HG02852 (cell line): ENCODE measurements at regions not wholly inside any gene's neighbourhood (a gene's known extent, or its start where the extent isn't known, plus 50 kb on each side); places are given as distances from the start of the nearest gene placed in this dataset.

Source experiments
- ATAC-seq: cut with Tn5 transposase; IDR thresholded peaks from one replicate; pipeline ENCODE4 v1.9.1; 2021; ENCODE audit warnings: mild to moderate bottlenecking, moderate library complexity; ENCODE audit not compliant: unreplicated experiment

- ATAC-seq, result no peak
Observed at GRCh38 chr22:49660321-49660720, 167.4 kb downstream of the BRD1 start.

GRCh38 chr22:49659924-49660315 is 167.8 kb downstream of the BRD1 start:
- ATAC-seq, result no peak

- ATAC-seq, result no peak
Observed at GRCh38 chr22:49659281-49659923, 168.3 kb downstream of the BRD1 start.

- ATAC-seq, result no peak
Observed at GRCh38 chr22:49658902-49659280, 168.8 kb downstream of the BRD1 start.

GRCh38 chr22:49657974-49658590 is 169.6 kb downstream of the BRD1 start:
- ATAC-seq, result no peak

- peak; percentile 62 for ATAC-seq
Observed at GRCh38 chr22:49657275-49657973, 170.2 kb downstream of the BRD1 start.

- peak; percentile 41 for ATAC-seq
Observed at GRCh38 chr22:49656883-49657274, 170.8 kb downstream of the BRD1 start.

GRCh38 chr22:49656291-49656851 is 171.3 kb downstream of the BRD1 start:
- no peak for ATAC-seq

DNA sequence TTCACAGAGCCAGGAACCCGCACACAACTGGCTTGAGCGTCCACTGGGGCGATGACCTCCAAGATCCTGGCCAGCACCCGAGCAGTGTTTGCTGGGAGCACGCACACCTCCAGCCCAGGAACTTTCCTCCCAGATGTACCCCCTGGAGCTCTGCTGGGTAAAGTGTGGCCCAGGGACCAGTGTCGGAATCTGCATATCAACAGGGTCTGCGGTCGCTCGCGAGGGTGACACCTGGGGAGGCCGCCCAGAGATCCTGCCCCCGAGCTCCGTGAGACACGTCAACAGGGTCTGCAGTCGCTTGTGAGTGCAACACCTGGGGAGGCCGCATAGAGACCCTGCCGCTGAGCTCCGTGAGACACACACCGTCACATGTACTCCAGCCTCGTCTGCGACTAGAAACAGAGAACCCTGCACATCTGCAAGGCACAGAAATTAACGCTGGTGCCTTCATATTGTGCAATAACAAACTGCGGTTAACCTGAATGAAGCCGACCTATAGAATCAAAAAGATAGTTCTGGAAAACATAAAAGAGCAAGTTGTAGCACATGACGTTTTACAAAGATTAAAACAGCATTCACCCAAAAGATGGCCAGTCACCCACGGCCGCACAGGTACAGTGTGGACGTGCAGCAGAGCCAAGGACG is 172.4 kb downstream of the BRD1 start:
- no peak for ATAC-seq

- ATAC-seq, result no peak
Observed at GRCh38 chr22:49650336-49651241, 177.1 kb downstream of the BRD1 start.

DNA sequence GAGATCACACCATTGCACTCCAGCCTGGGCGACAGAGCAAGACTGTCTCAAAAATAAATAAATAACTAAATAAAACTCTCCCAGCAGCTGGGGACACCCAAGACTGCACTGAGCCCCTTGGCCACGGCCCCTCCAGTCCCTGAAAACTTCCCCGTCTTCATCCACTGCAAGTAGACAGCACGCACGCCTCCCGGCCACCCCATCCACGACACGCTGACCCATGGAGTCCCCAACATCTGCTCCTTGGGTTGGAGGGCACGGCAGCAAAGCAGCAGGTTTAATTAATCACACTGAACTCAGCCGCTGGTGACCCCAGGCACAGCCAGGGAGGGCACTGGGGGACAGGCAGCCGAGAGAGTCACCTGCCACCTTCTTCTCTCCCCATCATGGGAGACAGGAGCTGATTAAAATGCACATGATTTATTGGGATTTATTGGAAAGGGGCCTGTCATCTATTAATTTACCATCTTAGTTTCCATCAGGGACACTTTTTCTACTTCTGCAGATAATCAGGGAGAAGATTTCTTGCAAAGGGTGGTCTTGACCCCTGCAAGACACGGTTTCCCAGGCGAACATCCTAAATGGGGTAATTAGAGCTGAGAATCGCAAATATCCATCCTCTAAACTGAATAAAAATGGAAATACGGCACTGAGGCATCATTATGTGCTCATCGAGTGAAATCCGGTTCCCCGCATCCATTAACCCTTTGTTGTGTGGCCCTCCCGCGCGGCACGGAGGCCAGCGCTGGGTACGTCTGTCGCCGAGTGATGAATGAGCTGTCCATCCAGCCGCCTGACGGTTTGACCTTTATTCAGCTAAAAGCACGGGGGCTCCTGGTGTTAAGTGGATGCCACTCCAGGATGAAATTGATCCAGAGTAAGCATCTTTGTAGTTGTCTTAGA is 178.3 kb downstream of the BRD1 start:
- ATAC-seq, result no peak

GRCh38 chr22:49648053-49648452 is 179.6 kb downstream of the BRD1 start:
- ATAC-seq, result no peak

GRCh38 chr22:49647627-49648026 is 180.0 kb downstream of the BRD1 start:
- no peak for ATAC-seq

- ATAC-seq, result no peak
Observed at GRCh38 chr22:49646876-49647275, 180.8 kb downstream of the BRD1 start.

DNA sequence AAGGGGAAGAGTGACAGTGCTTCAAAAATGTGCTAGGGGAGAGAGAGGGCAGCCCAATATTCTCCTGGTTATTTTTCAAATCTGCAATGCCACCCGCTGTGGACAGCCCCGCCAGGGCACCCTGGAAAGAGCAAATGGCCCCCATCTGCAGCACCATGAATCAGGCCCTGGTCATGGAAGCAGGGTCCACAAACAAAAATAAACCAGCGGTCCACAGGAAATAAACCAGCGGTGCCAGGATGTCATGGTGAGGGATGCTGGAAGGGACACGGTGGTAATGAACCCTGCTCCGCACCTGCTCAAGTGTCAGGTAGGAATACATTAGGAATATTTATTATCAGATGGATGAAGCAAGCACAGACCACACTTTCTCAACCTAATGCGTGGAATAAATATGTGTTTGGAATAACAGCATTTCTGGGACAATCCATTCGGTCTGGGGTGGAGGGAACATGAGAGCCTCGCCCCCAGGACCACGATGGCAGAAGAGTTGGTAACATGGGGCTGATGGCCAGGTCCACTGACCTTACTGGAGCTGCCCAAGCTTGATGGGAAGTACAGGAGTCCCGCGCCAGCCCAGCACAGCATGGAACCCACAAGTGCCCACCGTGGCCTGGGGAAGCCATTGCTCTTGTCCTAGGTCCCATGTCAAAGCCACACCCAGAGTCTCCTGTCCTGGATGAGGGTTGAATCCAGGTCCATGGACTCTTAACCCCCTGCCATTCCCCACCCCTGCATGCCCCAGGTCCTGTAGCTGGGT is 181.7 kb downstream of the BRD1 start:
- ATAC-seq, result no peak

DNA sequence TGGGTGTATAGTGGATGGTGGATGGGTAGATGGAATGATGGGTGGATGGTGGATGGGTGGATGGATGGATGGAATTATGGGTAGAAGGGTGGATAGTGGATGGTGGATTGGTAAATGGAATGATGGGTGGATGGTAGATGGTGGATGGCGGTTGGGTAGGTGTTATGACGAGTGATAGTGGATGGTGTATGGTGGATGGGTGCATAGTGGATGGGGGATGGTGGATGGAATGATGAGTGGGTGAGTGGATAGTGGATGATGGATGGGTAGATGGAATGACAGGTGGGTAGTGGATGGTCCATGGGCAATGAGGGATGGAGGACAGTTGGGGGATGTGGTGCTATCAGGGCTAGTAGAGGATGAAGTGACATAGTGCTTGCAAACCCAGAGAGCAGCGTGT is 182.4 kb downstream of the BRD1 start:
- no peak for ATAC-seq

GRCh38 chr22:49643998-49644397 is 183.7 kb downstream of the BRD1 start:
- no peak for ATAC-seq

- no peak for ATAC-seq
Observed at GRCh38 chr22:49643466-49643865, 184.2 kb downstream of the BRD1 start.

DNA sequence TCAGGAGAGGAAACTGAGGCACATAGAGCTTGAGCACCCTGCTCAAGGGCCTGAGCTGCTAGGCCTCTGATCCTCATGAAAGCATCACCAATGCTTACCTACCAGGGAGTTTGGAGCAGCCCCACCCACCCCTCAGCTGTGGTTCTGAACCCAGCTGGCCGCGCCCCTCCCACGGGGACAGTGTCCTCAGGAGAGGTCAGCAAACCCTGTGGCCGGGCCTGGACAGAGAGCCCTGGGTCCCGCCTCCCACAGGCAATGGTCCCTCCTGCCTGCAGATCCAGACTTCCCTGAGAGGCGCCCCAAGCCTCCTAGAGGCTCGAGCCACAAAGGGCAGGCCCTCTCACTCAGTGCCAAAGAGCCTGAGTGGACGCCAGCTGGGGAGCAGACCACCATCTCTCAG is 184.9 kb downstream of the BRD1 start:
- no peak for ATAC-seq
